SK-N-DZ (cell line): ENCODE measurements at regions not wholly inside any gene's neighbourhood (a gene's known extent, or its start where the extent isn't known, plus 50 kb on each side); places are given as distances from the start of the nearest gene placed in this dataset.
A peak's percentile ranks its signal among the peaks of the same experiment; 100 is the strongest.

Experiments
- DNase-seq: peaks from one replicate; pipeline ENCODE4 v3.0.0-alpha.2; 2015; ENCODE audit warnings: low spot score

DNA sequence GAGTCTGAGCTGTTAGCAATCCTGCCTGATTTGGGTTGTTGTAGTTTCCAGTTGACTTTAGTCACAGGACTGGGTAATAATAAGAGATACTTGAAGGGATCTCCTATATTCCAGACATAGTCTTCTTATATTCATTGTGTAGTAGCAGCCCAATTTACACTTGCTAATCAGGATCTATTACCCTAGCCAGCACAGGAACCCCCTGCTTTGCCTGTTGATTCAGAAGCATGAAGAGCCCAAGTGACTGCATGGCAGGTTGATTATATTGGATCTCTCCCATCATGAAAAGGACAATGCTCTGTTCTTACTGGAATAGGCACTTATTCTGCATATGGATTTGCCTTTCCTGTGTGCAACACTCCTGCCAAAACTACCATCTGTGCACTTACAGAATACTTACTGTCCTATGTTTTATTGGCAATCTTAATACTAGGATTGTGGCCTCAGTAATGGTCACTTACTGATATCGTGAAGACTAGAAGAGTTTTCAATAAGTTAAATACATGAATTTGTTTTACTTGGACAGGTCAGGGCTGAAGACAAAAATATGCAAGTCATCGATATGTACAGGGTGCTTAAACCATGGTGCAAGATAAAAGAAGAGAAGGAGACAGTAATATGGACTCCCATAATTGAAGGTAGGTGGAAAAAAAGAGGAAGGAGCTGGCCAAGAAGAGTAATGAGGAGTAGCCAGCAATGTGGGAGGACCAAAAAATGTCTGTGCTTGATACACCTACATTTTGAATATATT is 304.1 kb downstream of the MCTP2 start:
- DNase-seq: no peak

DNA sequence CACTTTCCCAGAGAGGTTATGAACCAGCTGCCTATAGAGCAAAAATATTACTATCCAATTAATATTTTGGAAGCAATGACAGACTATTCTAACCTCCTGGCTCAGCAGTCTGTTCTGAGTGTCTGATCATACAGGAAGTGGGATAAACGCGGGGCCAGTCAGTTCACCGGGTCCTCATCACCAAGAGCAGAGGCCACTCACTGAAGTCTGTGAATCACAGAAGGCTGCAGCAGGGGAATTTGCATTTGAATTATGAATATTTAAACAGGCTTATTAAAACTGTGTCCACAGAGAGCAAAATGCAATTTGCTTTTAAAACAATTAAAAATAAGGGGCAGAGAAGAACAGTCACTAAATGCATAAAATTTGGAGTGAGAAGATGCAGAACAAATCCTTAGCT is 305.2 kb downstream of the MCTP2 start:
- no peak for DNase-seq

- no peak for DNase-seq
Measured at GRCh38 chr15:94538280-94538679, 306.9 kb downstream of the MCTP2 start.

GRCh38 chr15:94542391-94542790 is 311.0 kb downstream of the MCTP2 start:
- no peak for DNase-seq

GRCh38 chr15:94546808-94547207 is 315.4 kb downstream of the MCTP2 start:
- DNase-seq: no peak

GRCh38 chr15:94547711-94548110 is 316.4 kb downstream of the MCTP2 start:
- no peak for DNase-seq

DNA sequence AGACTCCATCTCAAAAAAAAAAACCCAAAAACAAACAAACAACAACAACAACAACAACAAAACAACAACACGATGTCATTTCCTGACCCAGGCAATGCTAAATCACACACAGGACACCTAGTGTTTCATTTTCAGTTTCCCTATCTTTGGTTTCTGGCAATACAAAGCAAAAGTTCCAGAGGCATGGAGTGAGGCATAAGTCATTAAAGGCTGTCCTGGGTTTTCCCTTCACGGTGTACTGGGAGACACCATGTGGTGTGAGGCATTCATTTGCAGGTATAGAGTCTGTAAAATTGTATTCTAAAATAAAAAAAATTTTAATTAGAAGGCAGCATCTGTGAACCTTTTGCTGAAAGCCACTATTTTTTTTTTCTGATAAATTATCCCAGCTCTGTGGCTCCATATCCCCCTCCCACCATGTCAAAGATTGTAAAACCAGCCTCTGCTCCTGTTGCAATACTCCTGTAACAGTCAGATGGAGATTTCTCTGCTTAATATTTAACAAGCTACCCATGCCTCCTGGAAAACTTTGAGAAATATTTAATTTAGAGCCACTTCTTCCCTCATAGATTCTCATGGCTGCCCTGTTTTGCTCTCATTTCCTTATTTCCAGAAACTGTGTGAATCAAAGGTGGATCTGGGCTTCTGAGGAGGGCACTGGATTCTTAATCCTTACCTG is 324.6 kb downstream of the MCTP2 start:
- no peak for DNase-seq

- no peak for DNase-seq
Measured at GRCh38 chr15:94561036-94561689, 329.8 kb downstream of the MCTP2 start.

DNA sequence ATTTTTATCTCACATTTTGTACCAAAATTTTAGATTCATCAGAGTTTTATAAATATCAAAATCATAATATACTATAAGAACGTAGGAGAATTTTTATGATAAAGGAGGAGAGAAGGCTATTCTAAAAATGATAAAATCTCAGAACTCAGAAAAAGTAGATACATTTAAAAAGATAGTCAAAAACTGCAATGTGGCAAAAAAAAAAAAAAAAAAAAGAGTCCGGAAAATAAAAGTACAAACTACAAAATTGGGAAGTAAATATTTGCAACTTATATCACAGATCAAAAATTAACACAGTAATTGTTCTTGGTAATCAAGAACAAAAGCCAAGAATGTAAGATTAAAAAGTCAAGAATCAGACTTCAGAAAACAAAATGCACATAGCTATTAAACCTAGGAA is 332.1 kb downstream of the MCTP2 start:
- no peak for DNase-seq

GRCh38 chr15:94576889-94577533 is 345.6 kb downstream of the MCTP2 start:
- peak; percentile 32 for DNase-seq

- no peak for DNase-seq
Measured at GRCh38 chr15:94579286-94579685, 347.9 kb downstream of the MCTP2 start.

GRCh38 chr15:94580211-94580885 is 349.0 kb downstream of the MCTP2 start:
- DNase-seq: peak; percentile 56

DNA sequence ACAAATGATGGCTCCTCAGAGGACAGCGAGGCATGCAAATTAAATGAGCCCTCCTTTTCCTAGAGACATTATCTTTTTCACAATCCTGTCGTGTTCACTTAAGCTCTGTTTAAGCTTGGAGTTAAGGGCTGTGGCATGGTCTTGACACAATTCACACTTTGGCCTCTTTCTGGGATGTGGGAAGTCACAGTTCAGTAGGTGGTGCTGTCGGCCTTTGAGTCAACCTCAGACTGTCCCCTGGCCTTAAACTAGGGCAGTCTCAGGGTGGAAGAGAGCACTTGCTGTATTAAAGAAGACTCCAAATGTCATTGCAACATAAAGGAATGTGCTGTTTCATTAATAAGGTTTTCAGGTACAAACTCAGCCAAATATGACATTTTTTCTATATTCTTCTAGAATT is 351.0 kb downstream of the MCTP2 start:
- peak; percentile 73 for DNase-seq

DNA sequence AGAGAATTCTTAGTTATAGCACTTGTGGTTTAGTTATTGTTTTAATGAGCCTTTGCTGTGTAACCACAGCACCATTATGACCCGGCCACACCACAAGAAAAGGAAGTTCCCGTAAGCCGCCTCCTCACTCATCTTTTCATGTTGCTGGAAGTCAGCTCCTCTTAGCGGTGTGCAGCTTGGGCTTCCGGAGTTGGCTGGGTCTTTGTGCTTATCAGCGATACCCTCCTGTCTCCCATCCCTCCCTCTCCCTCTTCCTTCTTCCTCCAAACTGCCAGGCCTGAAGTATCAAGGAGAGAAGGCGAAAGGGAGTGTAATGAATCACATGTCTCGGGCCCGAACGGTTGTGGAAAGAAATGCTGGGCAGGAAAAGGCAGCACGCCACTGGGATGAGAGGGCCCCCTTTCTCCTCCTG is 353.5 kb downstream of the MCTP2 start:
- DNase-seq: no peak

GRCh38 chr15:94586099-94586498 is 354.7 kb downstream of the MCTP2 start:
- no peak for DNase-seq

DNA sequence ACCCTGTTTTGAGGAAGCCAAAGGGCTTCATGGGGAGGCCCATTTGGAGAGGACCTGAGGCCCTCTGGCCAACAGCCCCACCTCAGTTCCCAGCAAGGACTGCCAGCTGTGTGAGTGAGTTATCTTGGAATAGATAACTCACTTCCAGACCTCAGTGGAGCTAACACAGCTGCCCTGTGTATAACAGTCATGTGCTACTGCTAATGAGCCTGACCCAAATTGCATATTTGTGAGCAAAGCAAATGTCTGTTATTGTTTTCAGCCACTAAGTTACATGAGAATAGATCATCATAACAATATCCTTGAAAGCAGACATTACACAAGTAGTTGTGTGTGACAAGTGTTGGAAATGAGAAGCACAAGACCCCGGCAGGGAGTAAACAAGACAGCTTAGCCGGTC is 355.8 kb downstream of the MCTP2 start:
- DNase-seq: no peak

DNA sequence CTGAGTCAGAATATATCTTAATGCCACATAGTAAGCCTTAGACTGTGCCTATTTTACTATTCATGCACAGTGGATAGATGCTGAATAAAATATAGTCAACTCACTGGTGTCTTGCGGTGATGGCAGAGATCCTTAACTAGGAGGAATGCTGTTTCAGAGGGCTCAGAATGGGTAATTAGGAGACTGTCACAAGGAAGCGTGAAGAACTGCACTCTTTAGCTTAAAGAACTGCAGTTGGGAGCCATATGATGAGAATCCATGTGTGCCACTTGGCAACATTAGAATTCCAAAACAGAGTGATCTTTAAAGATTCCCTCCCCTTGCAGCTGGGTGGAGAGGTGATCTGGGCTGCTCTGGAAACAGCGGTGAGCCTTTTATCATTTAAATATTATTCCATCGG is 357.6 kb downstream of the MCTP2 start:
- DNase-seq: no peak

DNA sequence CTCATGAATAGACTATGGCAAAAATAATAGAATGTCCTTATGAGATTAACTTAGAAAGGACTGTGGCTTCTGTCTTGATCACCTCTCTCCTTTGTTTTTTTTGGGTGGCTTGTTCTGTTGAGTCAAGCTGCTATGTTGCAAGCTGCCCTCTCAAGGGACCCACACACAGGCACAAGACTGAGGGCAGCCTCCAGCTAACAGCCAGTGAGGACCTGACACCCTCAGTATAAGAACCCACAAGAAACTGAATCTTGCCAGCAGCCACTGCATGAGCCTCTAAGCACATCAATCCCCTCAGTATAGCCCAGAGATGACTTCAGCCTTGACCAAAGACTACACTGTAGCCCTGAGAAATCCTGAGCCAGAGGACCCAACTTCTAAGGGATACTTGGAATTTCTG is 361.1 kb downstream of the MCTP2 start:
- DNase-seq: no peak

GRCh38 chr15:94596707-94597106 is 365.3 kb downstream of the MCTP2 start:
- no peak for DNase-seq

- DNase-seq: peak; percentile 91
Measured at GRCh38 chr15:94600505-94600904, 369.1 kb downstream of the MCTP2 start.

DNA sequence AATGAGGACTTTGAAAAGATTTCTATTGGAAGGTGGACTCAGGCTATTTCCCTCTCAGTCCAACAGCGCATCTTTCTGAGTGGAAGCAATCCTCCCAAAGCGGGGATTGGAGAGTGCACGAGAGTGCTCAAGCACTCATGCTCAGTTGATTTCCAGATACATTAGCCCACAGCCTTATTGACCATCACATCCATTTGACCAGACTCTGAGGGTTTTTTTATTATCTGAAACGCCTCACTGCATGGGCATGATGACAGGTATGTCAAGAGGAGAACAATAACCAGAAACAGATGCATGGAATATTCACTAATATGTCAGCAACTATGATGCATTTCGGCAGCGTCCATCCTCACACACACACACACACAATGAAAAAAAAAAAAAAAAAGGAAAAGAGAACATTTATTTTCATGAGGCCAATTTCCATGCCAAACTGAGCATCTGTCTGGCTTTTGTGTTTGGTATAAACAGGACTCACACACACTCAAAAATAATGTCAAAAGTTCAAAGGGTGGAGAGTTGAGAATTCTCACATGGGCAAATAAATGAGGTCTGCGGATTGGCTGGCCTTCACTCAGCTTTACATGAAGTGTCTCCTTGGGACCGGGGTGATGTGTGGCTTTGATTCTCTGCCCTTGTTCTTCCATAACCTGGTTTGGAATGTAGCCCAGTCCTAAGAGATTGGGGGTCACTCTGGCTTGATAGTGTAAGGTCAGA is 371.6 kb downstream of the MCTP2 start:
- peak; percentile 93 for DNase-seq
